HG03025 (cell line): ENCODE measurements at regions not wholly inside any gene's neighbourhood (a gene's known extent, or its start where the extent isn't known, plus 50 kb on each side); places are given as distances from the start of the nearest gene placed in this dataset.
A peak's percentile ranks its signal among the peaks of the same experiment; 100 is the strongest.

Source experiments
- ATAC-seq: cut with Tn5 transposase; IDR thresholded peaks from one replicate; pipeline ENCODE4 v1.9.1; 2021; ENCODE audit warnings: mild to moderate bottlenecking, moderate library complexity; ENCODE audit not compliant: unreplicated experiment, low FRiP score

DNA sequence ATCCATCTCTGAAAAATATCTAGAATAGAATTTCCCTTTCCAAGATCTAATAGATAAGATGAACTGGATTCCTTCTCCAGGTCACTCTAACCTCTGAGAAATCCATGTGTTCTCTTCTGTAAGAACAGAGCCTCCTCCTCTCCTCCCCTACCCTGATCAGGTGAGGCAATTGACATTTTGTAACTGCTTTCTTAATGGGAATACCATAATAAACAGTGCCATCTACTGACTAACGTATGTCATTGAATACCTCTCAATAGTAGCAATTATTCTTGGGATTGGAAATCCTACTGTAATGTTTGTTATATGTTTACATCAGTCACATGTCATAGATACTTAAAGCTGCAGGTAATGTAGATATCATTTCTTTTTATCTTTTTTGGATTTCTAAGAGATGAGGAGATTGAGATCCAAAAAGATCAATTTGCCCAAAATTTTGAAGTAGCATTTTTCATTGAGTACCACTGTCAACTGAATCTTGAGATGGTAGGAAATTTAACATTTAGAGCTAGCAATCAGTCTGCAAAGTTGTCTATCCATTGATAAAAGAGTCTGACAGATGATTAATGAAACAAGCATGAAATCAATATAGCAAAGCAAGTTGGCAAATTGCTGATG, 365.8 kb upstream of the HSF2 start:
- peak; percentile 85 for ATAC-seq

GRCh38 chr6:122035173-122035572, 364.3 kb upstream of the HSF2 start:
- no peak for ATAC-seq

GRCh38 chr6:122040261-122040660, 359.2 kb upstream of the HSF2 start:
- ATAC-seq = no peak

DNA sequence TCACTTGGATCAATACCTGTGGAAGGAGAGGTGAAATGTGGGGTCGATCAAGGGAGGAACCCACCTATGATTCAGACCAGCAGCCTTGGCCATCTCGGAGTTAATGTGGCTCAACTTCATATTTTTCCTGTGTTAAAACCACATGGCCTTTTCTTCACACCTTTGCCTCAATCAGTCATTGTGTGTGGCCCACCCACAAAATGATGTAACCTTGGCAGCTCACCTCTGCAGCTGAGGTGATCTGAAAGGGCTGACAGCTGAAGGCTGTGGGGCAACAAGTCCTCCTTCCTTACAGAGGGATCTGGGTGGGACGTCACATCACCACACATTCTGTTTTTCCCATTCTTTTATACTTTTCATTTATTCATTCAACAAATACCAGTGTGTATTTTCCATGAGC, 357.1 kb upstream of the HSF2 start:
- ATAC-seq = no peak

GRCh38 chr6:122042960-122043735, 356.3 kb upstream of the HSF2 start:
- ATAC-seq = no peak

DNA sequence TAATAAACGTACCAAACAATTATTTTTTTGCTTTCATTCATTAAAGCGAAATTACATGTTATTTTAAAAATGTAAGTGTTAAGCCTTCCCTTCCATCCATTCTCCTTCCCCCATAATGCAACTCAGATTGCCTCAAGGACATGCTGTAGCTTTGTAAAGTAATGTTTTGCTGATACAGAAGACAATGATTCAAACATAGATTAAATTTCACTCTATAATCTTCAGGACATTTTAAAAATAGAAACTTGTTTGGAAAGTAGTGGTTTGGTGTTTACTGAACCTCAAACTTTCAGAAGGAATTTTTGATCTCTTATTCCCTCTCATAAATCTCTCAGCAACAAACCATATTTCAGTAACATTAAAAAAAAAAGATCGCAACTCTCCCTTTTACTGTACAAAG, 350.9 kb upstream of the HSF2 start:
- ATAC-seq = no peak

GRCh38 chr6:122049341-122049740, 350.1 kb upstream of the HSF2 start:
- no peak for ATAC-seq

DNA sequence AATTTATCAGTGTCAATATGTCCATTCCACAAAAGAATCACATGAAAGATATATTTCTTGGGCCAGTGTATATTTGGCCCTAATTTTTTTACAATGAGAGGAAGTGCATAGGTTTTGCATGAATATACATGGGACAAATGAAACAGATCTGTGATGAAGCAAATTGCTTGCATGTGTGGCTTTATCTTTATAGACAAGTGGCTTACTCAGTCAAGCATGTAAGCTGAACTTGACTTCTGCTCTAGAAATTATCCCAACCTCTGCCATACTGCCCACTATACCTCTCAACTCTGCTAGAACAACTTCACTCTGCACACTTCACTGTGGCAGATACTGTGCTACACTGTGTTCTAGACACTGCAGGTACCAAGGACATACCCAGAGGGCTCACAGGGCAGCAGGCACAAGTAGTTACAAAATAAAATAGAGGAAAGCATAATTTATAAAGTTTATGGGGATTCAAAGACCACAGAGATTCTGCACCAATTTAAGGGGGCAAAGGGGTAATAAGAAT, 349.2 kb upstream of the HSF2 start:
- ATAC-seq = no peak

GRCh38 chr6:122052346-122052900, 347.0 kb upstream of the HSF2 start:
- ATAC-seq = no peak

- no peak for ATAC-seq
Measured at GRCh38 chr6:122059918-122060317, 339.5 kb upstream of the HSF2 start.

- ATAC-seq = no peak
Measured at GRCh38 chr6:122061855-122062254, 337.6 kb upstream of the HSF2 start.

DNA sequence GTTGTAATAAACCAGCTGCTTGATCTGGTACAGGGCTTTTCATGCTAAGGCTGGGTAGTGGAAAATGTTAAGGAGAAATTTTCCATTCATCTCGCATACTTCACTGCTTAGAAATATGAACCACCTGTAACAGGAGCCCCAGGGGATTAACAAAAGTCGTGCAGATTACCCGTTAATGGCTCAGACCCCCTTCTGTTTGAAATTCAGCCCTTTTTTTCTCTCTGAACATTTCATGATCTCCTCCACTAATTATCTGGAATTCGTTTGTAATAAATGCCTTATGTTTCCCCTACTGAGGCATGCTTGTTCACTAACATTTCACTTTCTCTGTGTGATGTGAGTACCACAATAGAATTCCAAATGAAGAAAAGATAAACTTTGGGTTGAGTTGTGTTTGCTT, 336.4 kb upstream of the HSF2 start:
- no peak for ATAC-seq

- no peak for ATAC-seq
Measured at GRCh38 chr6:122063761-122064160, 335.7 kb upstream of the HSF2 start.

DNA sequence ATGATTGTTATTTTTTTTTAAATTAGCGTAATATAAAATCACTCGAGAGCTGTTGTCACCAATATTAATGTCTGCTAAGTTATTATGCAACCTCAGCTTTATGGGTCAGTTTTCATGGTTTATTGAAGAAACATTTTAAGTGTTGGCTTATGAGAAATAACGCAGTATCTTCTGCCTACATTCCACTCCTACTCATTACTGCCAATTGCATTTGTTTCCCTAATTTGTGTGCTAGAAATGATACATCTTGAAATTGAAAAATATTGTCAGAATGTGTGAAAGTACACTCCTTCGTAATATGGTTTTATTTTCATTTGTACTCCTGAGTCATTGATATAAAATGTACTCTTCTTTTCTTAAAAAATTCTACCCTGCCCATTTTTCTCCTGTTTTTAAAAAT, 333.3 kb upstream of the HSF2 start:
- no peak for ATAC-seq

- ATAC-seq = no peak
Measured at GRCh38 chr6:122068291-122068769, 331.1 kb upstream of the HSF2 start.

DNA sequence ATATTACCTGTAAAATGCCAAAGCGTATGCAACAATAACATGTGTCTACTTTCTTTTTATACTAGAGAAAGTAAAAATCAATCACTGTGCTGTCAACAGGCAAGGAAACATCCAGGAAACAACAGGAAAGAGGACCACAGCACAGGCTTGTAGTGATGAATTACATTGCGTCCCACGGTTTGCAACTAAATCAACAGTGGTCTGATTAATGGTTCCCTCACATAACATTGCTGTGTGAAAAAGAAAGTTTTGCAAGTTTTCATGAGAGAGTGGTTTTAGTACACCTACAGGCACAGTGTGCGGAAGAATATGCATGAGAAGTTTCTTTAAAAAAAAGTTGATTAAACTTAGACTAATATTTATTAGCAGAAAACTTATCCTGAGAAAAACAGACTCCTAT, 329.5 kb upstream of the HSF2 start:
- no peak for ATAC-seq

DNA sequence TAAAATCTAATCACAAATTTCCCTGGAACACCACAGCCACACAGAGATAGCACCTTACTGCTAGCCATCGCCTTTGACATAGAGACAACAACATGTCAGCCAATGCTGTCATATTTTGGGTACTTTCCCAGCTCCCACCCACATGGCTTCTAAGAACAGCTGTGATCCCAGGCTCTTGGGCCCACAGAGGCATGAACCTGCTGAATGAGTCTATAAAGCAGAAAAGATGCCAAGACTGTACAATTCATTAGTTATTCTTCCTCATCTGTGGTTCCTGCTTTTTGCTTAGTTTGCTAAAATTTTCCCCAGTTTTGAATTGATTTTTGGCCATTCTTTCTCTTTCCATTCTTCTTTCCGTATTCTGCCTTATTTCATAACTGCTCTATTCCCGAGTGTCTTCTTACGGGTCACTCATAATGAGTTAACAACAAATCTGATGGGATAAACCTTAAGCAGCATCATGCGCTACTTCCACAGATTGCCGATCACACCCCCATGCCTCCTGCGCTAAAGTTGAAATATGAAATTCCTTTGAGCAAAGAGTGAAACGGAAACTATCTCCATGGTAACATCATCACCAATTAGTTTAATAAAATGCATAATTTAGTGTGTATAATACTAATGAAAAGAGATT, 327.3 kb upstream of the HSF2 start:
- ATAC-seq = no peak

- ATAC-seq = no peak
Measured at GRCh38 chr6:122075084-122075838, 324.2 kb upstream of the HSF2 start.

- ATAC-seq = no peak
Measured at GRCh38 chr6:122075917-122076316, 323.5 kb upstream of the HSF2 start.

DNA sequence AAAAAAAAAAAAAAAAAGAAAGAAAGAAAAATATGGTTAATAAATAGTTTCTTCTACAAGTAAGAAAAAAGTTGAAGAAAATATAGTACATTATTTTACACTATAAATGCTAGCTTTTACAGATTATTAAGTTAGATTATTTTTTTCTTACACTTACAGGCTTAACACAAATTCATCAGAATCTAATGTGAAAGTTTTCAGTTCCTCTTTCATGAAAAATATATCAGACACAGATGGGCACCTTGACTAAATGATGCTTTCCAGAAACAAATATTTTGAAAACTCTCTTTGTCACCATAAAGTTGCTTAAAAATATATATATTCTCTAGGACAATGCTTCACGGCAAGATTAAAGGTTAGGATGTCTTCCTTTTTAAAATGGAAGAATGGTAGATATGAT, 321.8 kb upstream of the HSF2 start:
- no peak for ATAC-seq
